Sigmoid colon (tissue), 4 donors: ENCODE measurements at regions not wholly inside any gene's neighbourhood (a gene's known extent, or its start where the extent isn't known, plus 50 kb on each side); places are given as distances from the start of the nearest gene placed in this dataset.
"Not testable (repeated sequence)": the region's sequence is repeated elsewhere in the genome, so short reads cannot be mapped to it uniquely, and the experiment has no call there.

Experiments
- CTCF ChIP-seq, 4 experiments: fragments of 450-650 bp in 3 of 4; fragments of 200-600 bp in 1 of 4; IDR thresholded peaks; one replicate each; pipeline ENCODE4 v1.5.1; 2016 to 2019; ENCODE audit warnings: antibody characterized with exemption in 4 of 4, mild to moderate bottlenecking in 3 of 4, moderate library complexity in 2 of 4
- EP300 ChIP-seq, 4 donors: sonication (generic); formaldehyde crosslinking; IDR thresholded peaks; one replicate each; pipeline ENCODE4 v1.6.1; 2017; ENCODE audit warnings: antibody characterized with exemption in 4 of 4
- POLR2A ChIP-seq, 2 donors: fragments of 450-650 bp; IDR thresholded peaks; one replicate each; pipeline ENCODE4 v1.6.1; 2016; ENCODE audit warnings: antibody characterized with exemption in 2 of 2, mild to moderate bottlenecking in 2 of 2, moderate library complexity in 2 of 2

- TF ChIP-seq CTCF, EP300, POLR2A (IDR thresholded peaks at IDR 0.05): not testable (repeated sequence)
Observed at GRCh38 chr4:49129870-49130269, 143.8 kb downstream of the CWH43 start.
